Stimulated activated naive CD8-positive, alpha-beta T cell treated with anti-CD3 and anti-CD28 coated beads, Interleukin-15, amount 100 ng/mL, for 72 hours (primary cell): ENCODE measurements at regions not wholly inside any gene's neighbourhood (a gene's known extent, or its start where the extent isn't known, plus 50 kb on each side); places are given as distances from the start of the nearest gene placed in this dataset.

Source experiments
- ATAC-seq: fragments of 150-1000 bp; cut with Tn5 transposase; 2 replicates; pipeline ENCODE4 v1.10.0; 2021; ENCODE audit warnings: mild to moderate bottlenecking, moderate library complexity
- DNase-seq, 2 donors: peaks; one replicate each; pipeline ENCODE4 v3.0.0; 2021 to 2022
- H3K27ac Mint-ChIP-seq, 2 donors: one replicate each; pipeline ENCODE4 v1.8.0; 2022; ENCODE audit warnings: mild to moderate bottlenecking in 2 of 2, mixed read lengths in 2 of 2, moderate library complexity in 2 of 2
- H3K27me3 Mint-ChIP-seq: one replicate; pipeline ENCODE4 v1.8.0; 2022; ENCODE audit warnings: mixed read lengths
- H3K4me1 Mint-ChIP-seq: one replicate; pipeline ENCODE4 v1.8.0; 2022; ENCODE audit warnings: mild to moderate bottlenecking, mixed read lengths
- H3K4me3 Mint-ChIP-seq, 2 donors: one replicate each; pipeline ENCODE4 v1.8.0; 2022; ENCODE audit warnings: mild to moderate bottlenecking in 2 of 2, mixed read lengths in 2 of 2, moderate library complexity in 1 of 2
- H3K9me3 Mint-ChIP-seq, 2 donors: one replicate each; pipeline ENCODE4 v1.8.0; 2022; ENCODE audit warnings: mixed read lengths in 2 of 2

- Mint-ChIP-seq H3K4me1 (no peaks in the 10 kb centered on the region), H3K9me3 (no peaks in the 10 kb centered on the region), H3K4me3 (no peak overlapping the region), H3K27ac (no peak overlapping the region), H3K27me3 (no peaks in the 10 kb centered on the region)
- DNase-seq (no peak), ATAC-seq (no peak)
These were observed 141.2 kb downstream of the SERPINI1 start for GRCh38 chr3:167876620-167877281.
